Panc1 (cell line): ENCODE measurements at regions not wholly inside any gene's neighbourhood (a gene's known extent, or its start where the extent isn't known, plus 50 kb on each side); places are given as distances from the start of the nearest gene placed in this dataset.

Experiments
- POLR2AphosphoS5 ChIP-seq: IDR thresholded peaks from 2 replicates; pipeline ENCODE4 v1.6.1; 2012; ENCODE audit warnings: mild to moderate bottlenecking, low read depth, low read length, moderate library complexity
- TF ChIP-seq, protein P1 (sequence below): fragments of 450-650 bp; IDR thresholded peaks from 2 replicates; pipeline ENCODE4 v1.5.1; 2017; ENCODE audit warnings: mild to moderate bottlenecking
- TF ChIP-seq, protein P2 (sequence below), 2 experiments: IDR thresholded peaks; 2 replicates each; pipeline ENCODE4 v1.6.1; 2011 to 2012; ENCODE audit warnings: low read depth in 2 of 2, control low read depth in 1 of 2, low read length in 1 of 2, mild to moderate bottlenecking in 1 of 2, moderate library complexity in 1 of 2; ENCODE audit not compliant: insufficient read depth in 1 of 2

DNA sequence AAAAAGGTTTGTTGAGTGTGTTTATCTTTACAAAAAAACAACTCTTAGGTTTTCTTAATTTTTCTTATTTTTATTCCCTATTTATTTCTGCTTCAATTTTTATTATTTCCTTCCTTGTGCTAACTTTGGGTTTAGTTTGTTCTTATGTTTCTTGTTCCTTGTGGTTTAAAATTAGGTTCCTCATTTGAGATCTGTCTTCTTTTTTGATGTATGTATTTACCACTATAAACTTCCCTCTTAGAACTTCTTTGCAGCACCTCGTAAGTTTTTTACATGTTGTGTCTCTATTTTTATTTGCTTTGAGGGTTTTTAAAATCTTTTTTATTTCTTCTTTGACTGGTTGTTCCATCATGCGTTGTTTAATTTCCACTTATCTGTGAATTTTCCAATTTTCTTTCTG lies 1217.1 kb upstream of the CELF2 start:
- TF ChIP-seq, protein P1, sequence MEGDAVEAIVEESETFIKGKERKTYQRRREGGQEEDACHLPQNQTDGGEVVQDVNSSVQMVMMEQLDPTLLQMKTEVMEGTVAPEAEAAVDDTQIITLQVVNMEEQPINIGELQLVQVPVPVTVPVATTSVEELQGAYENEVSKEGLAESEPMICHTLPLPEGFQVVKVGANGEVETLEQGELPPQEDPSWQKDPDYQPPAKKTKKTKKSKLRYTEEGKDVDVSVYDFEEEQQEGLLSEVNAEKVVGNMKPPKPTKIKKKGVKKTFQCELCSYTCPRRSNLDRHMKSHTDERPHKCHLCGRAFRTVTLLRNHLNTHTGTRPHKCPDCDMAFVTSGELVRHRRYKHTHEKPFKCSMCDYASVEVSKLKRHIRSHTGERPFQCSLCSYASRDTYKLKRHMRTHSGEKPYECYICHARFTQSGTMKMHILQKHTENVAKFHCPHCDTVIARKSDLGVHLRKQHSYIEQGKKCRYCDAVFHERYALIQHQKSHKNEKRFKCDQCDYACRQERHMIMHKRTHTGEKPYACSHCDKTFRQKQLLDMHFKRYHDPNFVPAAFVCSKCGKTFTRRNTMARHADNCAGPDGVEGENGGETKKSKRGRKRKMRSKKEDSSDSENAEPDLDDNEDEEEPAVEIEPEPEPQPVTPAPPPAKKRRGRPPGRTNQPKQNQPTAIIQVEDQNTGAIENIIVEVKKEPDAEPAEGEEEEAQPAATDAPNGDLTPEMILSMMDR, result no peak
- TF ChIP-seq POLR2AphosphoS5, result no peak
- TF ChIP-seq, protein P2, sequence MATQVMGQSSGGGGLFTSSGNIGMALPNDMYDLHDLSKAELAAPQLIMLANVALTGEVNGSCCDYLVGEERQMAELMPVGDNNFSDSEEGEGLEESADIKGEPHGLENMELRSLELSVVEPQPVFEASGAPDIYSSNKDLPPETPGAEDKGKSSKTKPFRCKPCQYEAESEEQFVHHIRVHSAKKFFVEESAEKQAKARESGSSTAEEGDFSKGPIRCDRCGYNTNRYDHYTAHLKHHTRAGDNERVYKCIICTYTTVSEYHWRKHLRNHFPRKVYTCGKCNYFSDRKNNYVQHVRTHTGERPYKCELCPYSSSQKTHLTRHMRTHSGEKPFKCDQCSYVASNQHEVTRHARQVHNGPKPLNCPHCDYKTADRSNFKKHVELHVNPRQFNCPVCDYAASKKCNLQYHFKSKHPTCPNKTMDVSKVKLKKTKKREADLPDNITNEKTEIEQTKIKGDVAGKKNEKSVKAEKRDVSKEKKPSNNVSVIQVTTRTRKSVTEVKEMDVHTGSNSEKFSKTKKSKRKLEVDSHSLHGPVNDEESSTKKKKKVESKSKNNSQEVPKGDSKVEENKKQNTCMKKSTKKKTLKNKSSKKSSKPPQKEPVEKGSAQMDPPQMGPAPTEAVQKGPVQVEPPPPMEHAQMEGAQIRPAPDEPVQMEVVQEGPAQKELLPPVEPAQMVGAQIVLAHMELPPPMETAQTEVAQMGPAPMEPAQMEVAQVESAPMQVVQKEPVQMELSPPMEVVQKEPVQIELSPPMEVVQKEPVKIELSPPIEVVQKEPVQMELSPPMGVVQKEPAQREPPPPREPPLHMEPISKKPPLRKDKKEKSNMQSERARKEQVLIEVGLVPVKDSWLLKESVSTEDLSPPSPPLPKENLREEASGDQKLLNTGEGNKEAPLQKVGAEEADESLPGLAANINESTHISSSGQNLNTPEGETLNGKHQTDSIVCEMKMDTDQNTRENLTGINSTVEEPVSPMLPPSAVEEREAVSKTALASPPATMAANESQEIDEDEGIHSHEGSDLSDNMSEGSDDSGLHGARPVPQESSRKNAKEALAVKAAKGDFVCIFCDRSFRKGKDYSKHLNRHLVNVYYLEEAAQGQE (IDR thresholded peaks at IDR 0.05; ENCODE audit: insufficient read depth in 1 of 2, low read depth in 2 of 2, low read length in 1 of 2), result no peak
